Dendritic cell treated with granulocyte-macrophage colony-stimulating factor and Interleukin-4, amounts not matched to agents 40 ng/mL and 50 ng/mL, for 4 days (primary cell): ENCODE measurements at regions not wholly inside any gene's neighbourhood (a gene's known extent, or its start where the extent isn't known, plus 50 kb on each side); places are given as distances from the start of the nearest gene placed in this dataset.

Experiments
- H3K27ac Mint-ChIP-seq: one replicate; pipeline ENCODE4 v1.8.0; 2022; ENCODE audit warnings: mild to moderate bottlenecking, mixed read lengths
- H3K27me3 Mint-ChIP-seq: one replicate; pipeline ENCODE4 v1.8.0; 2022; ENCODE audit warnings: mild to moderate bottlenecking, mixed read lengths
- H3K36me3 Mint-ChIP-seq: one replicate; pipeline ENCODE4 v1.8.0; 2022; ENCODE audit warnings: low read depth, mixed read lengths
- H3K4me1 Mint-ChIP-seq: one replicate; pipeline ENCODE4 v1.8.0; 2022; ENCODE audit warnings: low read depth, mixed read lengths
- H3K4me3 Mint-ChIP-seq: one replicate; pipeline ENCODE4 v1.8.0; 2022; ENCODE audit warnings: mild to moderate bottlenecking, moderate library complexity, mixed read lengths
- H3K9me3 Mint-ChIP-seq: one replicate; pipeline ENCODE4 v1.8.0; 2022; ENCODE audit warnings: mixed read lengths
- intact Hi-C: fragments of 100-400 bp; cut with micrococcal nuclease; formaldehyde crosslinking; loops from one replicate; pipeline ENCODE4 v1.15.0; 2022

GRCh38 chr10:129389194-129389593 lies 77.8 kb upstream of the MGMT start:
- no peak overlapping the region for H3K27ac Mint-ChIP-seq
- no peaks in the 10 kb centered on the region for H3K9me3 Mint-ChIP-seq
- no peaks in the 10 kb centered on the region for H3K4me1 Mint-ChIP-seq
- peaks cover 2% of the 10 kb centered on the region for H3K27me3 Mint-ChIP-seq
- H3K36me3 Mint-ChIP-seq = no peaks in the 10 kb centered on the region
- intact Hi-C loops = no loop called here
- no peak overlapping the region for H3K4me3 Mint-ChIP-seq

DNA sequence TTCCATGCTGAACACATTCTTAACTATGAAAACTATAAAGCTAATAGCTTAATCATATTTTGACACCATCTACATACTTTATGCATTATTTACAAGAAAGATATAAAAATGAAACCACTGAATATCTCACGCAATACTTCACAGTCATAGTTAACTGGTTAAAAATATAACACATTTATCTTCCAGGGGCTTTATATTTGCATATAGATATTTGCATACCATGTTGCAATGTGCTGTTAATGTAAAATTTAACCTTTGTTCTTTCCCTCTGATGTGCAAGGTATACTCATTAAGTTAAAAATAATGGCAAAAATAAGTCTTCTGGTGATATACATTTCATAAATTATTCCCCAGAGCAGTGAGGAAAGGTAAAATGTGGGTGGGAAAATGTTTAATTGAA lies 76.9 kb upstream of the MGMT start:
- H3K9me3 Mint-ChIP-seq = no peaks in the 10 kb centered on the region
- no peaks in the 10 kb centered on the region for H3K4me1 Mint-ChIP-seq
- H3K4me3 Mint-ChIP-seq = no peak overlapping the region
- no peak overlapping the region for H3K27ac Mint-ChIP-seq
- H3K36me3 Mint-ChIP-seq = no peaks in the 10 kb centered on the region
- peaks cover 2% of the 10 kb centered on the region for H3K27me3 Mint-ChIP-seq
- intact Hi-C loops = no loop called here

DNA sequence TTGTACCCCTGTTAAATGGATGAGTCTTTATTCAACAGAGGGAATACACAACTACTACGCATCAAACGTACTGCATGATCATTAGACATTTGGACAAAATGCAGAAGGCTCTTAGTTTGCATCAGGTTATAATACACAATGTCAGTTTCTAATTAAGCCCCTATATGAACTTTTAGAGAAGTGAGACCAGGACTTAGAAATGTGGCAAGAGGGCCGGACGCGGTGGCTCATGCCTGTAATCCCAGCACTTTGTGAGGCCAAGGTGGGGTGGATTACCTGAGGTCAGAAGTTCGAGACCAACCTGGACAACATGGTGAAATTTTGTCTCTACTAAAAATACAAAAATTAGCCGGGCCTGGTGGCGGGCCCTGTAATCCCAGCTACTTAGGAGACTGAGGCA lies 76.3 kb upstream of the MGMT start:
- no peaks in the 10 kb centered on the region for H3K36me3 Mint-ChIP-seq
- no peak overlapping the region for H3K4me3 Mint-ChIP-seq
- no peaks in the 10 kb centered on the region for H3K4me1 Mint-ChIP-seq
- no peaks in the 10 kb centered on the region for H3K9me3 Mint-ChIP-seq
- peaks cover 2% of the 10 kb centered on the region for H3K27me3 Mint-ChIP-seq
- H3K27ac Mint-ChIP-seq = no peak overlapping the region
- intact Hi-C loops = no loop called here

GRCh38 chr10:129391464-129391863 lies 75.6 kb upstream of the MGMT start:
- no peaks in the 10 kb centered on the region for H3K36me3 Mint-ChIP-seq

GRCh38 chr10:129392855-129393254 lies 74.2 kb upstream of the MGMT start:
- peaks cover 2% of the 10 kb centered on the region for H3K27me3 Mint-ChIP-seq
- no peak overlapping the region for H3K27ac Mint-ChIP-seq
- no peaks in the 10 kb centered on the region for H3K9me3 Mint-ChIP-seq
- no peak overlapping the region for H3K4me3 Mint-ChIP-seq
- intact Hi-C loops = no loop called here
- no peaks in the 10 kb centered on the region for H3K4me1 Mint-ChIP-seq
- no peaks in the 10 kb centered on the region for H3K36me3 Mint-ChIP-seq

More at GRCh38 chr10:129391464-129391863, 75.6 kb upstream of the MGMT start:
- intact Hi-C loops = no loop called here
- no peak overlapping the region for H3K4me3 Mint-ChIP-seq
- H3K4me1 Mint-ChIP-seq = no peaks in the 10 kb centered on the region
- peaks cover 2% of the 10 kb centered on the region for H3K27me3 Mint-ChIP-seq
- no peaks in the 10 kb centered on the region for H3K9me3 Mint-ChIP-seq
- no peak overlapping the region for H3K27ac Mint-ChIP-seq

DNA sequence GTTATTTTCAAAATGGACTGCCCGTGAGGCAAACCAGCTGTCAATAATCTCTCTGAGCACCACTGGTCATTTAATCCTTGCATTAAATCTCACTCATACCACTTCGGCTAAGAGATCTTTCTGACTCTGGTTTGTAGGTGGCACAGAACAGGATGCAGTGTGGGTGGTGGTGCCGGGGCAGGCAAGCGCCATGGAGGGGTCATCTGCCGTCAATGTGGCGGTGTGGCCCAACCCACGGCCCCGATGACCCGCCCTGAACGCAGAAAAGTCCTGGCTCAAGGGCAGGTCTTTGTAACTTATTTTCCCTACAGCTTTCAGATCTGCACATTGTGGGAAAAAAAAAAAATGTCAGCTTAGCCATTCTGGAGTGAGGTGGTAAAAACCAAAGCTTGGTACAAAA lies 73.2 kb upstream of the MGMT start:
- Mint-ChIP-seq H3K4me3 (no peak overlapping the region), H3K4me1 (no peaks in the 10 kb centered on the region), H3K9me3 (no peaks in the 10 kb centered on the region), H3K27ac (no peak overlapping the region), H3K36me3 (no peaks in the 10 kb centered on the region), H3K27me3 (peaks cover 2% of the 10 kb centered on the region)
- intact Hi-C loops = no loop called here

DNA sequence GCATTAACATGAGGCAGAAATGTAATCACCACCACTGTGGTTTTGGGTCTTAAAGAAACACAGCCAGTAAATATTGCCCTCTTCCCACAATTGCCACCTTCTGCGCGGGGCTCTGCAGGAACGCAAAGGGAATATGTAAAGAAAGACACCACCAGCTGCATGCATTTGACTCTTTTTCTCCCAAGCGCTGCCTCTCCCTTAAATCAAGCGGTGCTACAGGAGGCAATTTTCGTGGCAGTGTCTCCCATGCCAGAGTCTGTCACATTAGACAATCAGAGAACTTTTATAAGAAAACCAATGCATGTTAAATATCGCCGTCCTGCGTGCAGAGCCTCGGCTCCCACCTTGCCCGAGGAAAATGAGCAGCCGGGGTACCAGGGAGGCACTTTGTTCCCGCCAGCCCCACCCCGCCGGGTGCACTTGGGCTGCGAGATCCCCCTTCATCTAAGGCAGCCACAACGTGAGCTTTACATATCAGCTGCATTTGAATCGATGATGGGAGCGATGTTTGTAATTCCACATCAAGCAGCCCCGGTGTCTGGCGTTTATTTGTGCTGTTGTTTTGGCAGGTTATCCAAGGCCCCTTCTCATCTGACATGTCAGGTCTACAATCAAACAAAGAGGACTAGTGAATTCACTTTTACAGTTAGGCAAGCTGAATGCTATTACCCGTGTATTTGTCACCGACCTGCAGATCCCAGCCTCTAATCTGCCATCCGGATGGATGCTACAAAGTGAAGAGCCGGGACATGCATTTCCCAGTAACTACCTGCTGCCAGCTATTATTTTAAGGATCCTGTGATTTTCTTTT lies 72.3 kb upstream of the MGMT start:
- no peaks in the 10 kb centered on the region for H3K4me1 Mint-ChIP-seq
- intact Hi-C loops = no loop called here
- peaks cover 2% of the 10 kb centered on the region for H3K27me3 Mint-ChIP-seq
- H3K9me3 Mint-ChIP-seq = no peaks in the 10 kb centered on the region
- H3K36me3 Mint-ChIP-seq = no peaks in the 10 kb centered on the region
- H3K27ac Mint-ChIP-seq = no peak overlapping the region
- H3K4me3 Mint-ChIP-seq = no peak overlapping the region

DNA sequence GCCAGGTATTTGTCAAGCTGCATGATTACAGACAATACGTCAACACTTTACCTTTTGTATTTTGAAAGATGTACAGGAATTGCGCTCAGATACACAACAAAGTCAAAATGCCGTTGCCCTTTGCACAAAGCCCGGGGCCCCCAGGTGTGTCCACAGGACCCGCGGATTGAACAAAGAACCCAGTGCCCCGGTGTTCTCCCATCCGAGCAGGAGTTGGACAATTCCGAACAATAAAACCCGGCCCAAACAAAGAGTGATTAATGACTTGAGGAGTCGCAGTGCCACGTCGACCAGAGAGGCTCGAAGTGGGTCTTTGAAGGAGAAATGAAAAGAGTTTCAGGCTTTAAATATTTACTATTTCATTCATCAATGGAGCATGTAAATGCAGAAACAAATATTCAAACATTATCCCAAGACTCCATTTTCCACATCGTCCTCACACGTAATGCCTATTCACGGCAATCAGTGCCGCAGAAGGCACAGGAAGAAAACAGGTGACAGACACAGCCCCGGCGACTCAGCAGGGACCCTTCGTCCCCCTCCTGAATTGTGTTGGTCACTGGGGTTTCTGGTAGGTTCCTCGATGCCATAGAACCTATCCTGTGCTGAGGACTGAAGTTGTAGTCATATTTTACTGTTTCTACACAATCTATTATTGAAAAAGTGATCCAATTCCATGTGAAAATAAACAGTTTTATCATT lies 70.9 kb upstream of the MGMT start:
- no peaks in the 10 kb centered on the region for H3K36me3 Mint-ChIP-seq
- no peaks in the 10 kb centered on the region for H3K9me3 Mint-ChIP-seq
- no peaks in the 10 kb centered on the region for H3K4me1 Mint-ChIP-seq

DNA sequence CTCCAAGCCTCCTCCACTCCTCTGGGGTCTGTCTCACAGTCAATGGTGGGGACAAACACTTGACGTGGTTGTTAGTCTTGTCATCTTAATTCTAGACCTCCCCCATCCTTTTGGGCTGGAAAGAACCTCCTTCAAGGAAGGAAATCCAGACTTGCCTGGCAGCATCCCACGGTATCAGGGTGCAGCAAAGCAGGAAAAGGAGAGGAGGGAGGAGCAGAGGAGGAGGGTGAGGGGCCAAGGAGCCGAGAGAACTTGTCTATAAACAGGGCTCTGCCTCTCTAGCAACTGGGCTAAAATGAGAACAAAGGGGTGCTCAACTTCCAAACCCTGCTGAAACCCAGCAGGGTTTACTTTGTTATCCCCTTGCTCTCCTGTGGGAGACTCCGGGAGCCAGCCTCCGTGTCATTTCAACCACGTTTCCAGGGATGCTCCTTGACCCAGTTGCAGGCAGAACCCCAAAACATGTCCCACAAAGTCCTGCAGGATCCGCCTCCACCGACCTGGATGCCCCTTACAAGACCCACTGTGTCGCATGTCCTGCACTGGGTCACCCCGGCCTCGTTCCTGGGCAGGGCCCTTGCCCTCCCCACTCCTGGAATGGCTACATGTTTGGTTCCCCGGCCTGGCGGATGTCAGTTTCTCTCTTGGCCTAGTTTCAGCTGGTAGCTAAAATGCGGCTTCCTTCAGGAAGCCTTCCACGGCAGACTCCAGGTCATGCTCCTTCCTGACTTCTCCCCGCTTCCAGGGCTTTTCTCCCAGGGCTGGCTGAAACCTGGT lies 69.7 kb upstream of the MGMT start:
- Mint-ChIP-seq H3K27me3 (peaks cover 2% of the 10 kb centered on the region), H3K9me3 (no peaks in the 10 kb centered on the region), H3K27ac (no peak overlapping the region), H3K4me3 (no peak overlapping the region), H3K4me1 (no peaks in the 10 kb centered on the region), H3K36me3 (no peaks in the 10 kb centered on the region)
- intact Hi-C loops = no loop called here

More for the DNA sequence above, 70.9 kb upstream of the MGMT start:
- peaks cover 2% of the 10 kb centered on the region for H3K27me3 Mint-ChIP-seq
- H3K4me3 Mint-ChIP-seq = no peak overlapping the region
- H3K27ac Mint-ChIP-seq = no peak overlapping the region
- intact Hi-C loops = no loop called here

DNA sequence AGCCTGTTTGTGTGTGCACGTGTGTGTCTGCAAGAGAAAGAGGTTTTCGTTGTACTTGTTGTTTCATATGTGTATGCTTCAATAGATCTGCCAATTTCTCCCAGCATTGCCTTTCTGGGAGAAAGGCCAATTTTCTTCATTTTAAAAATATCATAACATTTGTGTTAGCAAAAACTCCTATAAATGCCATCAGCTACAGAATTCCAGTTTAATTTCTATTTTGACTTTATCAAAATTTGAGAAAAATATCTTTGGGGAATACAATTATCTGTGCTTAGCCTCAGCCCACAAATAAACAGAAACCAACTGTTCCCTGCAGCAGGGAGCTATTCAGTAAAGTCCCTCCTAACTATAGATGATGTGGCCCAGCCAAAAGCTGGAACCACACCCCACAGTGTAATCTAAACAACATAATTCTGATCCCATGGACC lies 68.3 kb upstream of the MGMT start:
- H3K4me3 Mint-ChIP-seq = no peak overlapping the region
- no peaks in the 10 kb centered on the region for H3K4me1 Mint-ChIP-seq
- no peaks in the 10 kb centered on the region for H3K9me3 Mint-ChIP-seq
- intact Hi-C loops = no loop called here
- no peak overlapping the region for H3K27ac Mint-ChIP-seq
- peaks cover 2% of the 10 kb centered on the region for H3K27me3 Mint-ChIP-seq
- no peaks in the 10 kb centered on the region for H3K36me3 Mint-ChIP-seq

GRCh38 chr10:129400426-129400825 lies 66.6 kb upstream of the MGMT start:
- intact Hi-C loops = no loop called here
- H3K4me1 Mint-ChIP-seq = no peaks in the 10 kb centered on the region

GRCh38 chr10:129402459-129402858 lies 64.6 kb upstream of the MGMT start:
- Mint-ChIP-seq H3K27ac (no peak overlapping the region), H3K4me1 (no peaks in the 10 kb centered on the region), H3K36me3 (no peaks in the 10 kb centered on the region), H3K4me3 (no peak overlapping the region), H3K27me3 (peaks cover 2% of the 10 kb centered on the region), H3K9me3 (no peaks in the 10 kb centered on the region)
- intact Hi-C loops = no loop called here

More at GRCh38 chr10:129400426-129400825, 66.6 kb upstream of the MGMT start:
- Mint-ChIP-seq H3K36me3 (no peaks in the 10 kb centered on the region), H3K4me3 (no peak overlapping the region), H3K9me3 (no peaks in the 10 kb centered on the region), H3K27me3 (no peaks in the 10 kb centered on the region), H3K27ac (no peak overlapping the region)

DNA sequence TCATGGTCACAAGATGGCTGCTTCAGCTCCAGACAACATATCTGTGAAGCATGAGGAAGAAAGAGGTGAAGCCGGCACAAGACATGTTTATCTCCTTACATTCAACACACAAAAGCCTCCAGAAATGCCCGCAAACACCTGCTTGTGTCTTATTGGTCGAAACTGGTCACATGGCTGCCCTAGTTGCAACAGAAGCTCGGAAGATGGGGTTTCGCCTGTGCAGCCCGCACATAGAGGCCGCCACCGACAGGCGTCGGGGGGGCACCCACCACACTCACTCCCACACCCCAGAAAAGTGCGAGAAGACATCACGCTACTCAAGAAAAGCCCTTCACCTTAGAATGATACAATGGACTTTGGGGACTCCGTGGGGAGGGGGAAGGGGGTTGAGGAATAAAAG lies 63.0 kb upstream of the MGMT start:
- H3K27ac Mint-ChIP-seq = no peak overlapping the region
- H3K27me3 Mint-ChIP-seq = peaks cover 3% of the 10 kb centered on the region
- H3K9me3 Mint-ChIP-seq = no peaks in the 10 kb centered on the region
- no peak overlapping the region for H3K4me3 Mint-ChIP-seq
- H3K4me1 Mint-ChIP-seq = no peaks in the 10 kb centered on the region
- intact Hi-C loops = no loop called here
- no peaks in the 10 kb centered on the region for H3K36me3 Mint-ChIP-seq

DNA sequence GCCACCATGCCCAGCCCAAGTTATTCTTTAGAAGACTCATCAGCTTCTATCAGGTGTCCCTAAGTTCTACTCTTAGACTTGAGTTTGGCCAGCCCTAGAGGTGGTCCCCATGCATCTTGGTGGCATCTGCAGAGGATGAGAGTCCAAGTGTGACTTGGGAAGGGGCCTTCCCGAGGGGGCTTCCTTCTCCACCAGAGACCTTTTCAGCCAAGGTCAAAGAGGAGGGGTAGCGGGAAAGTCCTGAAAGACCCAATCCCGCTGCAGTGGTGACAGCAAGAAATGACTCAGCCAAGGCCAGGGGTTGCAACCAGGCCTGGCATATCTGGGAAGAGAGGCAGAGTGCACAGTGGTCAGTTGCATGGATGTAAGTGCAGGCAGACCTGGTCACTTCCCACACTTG lies 61.7 kb upstream of the MGMT start:
- Mint-ChIP-seq H3K36me3 (no peaks in the 10 kb centered on the region), H3K9me3 (no peaks in the 10 kb centered on the region), H3K4me3 (no peak overlapping the region), H3K27me3 (peaks cover 4% of the 10 kb centered on the region), H3K4me1 (no peaks in the 10 kb centered on the region), H3K27ac (no peak overlapping the region)
- intact Hi-C loops = no loop called here
